Thoracic aorta (tissue), 2 donors: ENCODE measurements at regions not wholly inside any gene's neighbourhood (a gene's known extent, or its start where the extent isn't known, plus 50 kb on each side); places are given as distances from the start of the nearest gene placed in this dataset.

ENCODE experiments used
- ATAC-seq: fragments of 150-250 bp; one replicate; pipeline ENCODE4 v1.8.0; 2017; ENCODE audit warnings: low read depth; ENCODE audit not compliant: insufficient number of reproducible peaks, low FRiP score
- DNase-seq: peaks from one replicate; pipeline ENCODE4 v3.0.0-alpha.2; 2020; ENCODE audit warnings: low spot score
- H3K27ac ChIP-seq, 2 donors: fragments of 200-600 bp; sonication (generic); 1 replicate in 1 of 2; 2 replicates in 1 of 2; pipeline ENCODE4 v1.5.1; 2016; ENCODE audit warnings: mild to moderate bottlenecking in 2 of 2, moderate library complexity in 2 of 2
- H3K27me3 ChIP-seq: fragments of 200-600 bp; sonication (generic); replicated peaks from 2 replicates; pipeline ENCODE4 v1.6.0; 2016; ENCODE audit warnings: mild to moderate bottlenecking; ENCODE audit not compliant: insufficient read depth
- H3K36me3 ChIP-seq: fragments of 200-600 bp; sonication (generic); one replicate; pipeline ENCODE4 v1.5.1; 2016
- H3K4me1 ChIP-seq, 2 donors: fragments of 200-600 bp; sonication (generic); 1 replicate in 1 of 2; 2 replicates in 1 of 2; pipeline versions ENCODE4 v1.5.1 to v1.6.0; 2016; ENCODE audit warnings: low read depth in 2 of 2, mild to moderate bottlenecking in 1 of 2; ENCODE audit not compliant: control insufficient read depth in 1 of 2
- H3K4me3 ChIP-seq: fragments of 200-600 bp; sonication (generic); 2 replicates; pipeline ENCODE4 v1.5.1; 2016; ENCODE audit warnings: mild to moderate bottlenecking
- H3K9me3 ChIP-seq: fragments of 200-600 bp; sonication (generic); 2 replicates; pipeline ENCODE4 v1.5.1; 2016
- CTCF ChIP-seq: fragments of 200-600 bp; sonication (generic); IDR thresholded peaks from one replicate; pipeline ENCODE4 v1.5.1; 2019; ENCODE audit warnings: antibody characterized with exemption

DNA sequence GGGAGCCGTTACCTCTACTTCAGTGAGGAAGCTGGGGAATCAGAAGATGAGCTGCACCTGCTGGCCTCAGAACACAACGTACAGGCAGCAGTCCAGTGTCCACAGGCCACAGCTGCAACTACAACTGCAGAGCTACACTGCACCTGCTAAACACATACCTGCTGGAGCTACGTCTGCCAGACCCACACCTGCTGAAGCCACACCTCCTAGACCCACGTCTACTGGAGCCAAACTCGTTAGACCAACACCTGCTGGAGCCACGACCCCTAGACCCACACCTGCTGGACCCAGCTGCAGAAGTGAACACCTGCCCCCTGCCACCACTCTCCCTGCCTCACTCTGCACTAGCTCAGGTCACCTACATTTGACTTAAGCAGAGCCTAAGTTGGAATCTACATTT is 169.9 kb downstream of the USP12 start:
- no peaks in the 10 kb centered on the region for H3K36me3 ChIP-seq
- ATAC-seq (no peak), DNase-seq (no peak)
- H3K27me3 ChIP-seq, result no peaks in the 10 kb centered on the region
- H3K9me3 ChIP-seq, result no peaks in the 10 kb centered on the region
- TF ChIP-seq CTCF, result no peak
- no peak overlapping the region for H3K4me3 ChIP-seq
- no peak overlapping the region for H3K27ac ChIP-seq
- H3K4me1 ChIP-seq, result peaks cover 5 to 13% of the 10 kb centered on the region in 2 donors

DNA sequence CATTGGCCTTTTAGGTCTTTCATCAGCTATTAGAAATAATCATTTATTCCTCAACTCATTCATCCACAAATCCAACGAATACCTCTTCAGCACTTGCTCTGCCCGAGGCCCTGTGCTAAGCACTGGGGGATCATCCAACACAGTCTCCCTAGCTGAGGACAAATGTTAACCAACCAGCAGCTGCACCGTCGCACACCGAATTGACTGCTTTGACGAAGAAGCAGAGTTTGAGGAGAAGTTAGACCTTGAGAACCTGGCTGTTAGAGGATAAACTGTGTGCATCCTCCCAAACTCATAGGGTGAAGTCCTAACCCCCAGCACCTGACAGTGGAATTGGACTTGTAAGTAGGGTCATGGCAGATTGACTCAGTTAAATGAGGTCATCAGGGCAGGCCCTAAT is 170.9 kb downstream of the USP12 start:
- DNase-seq (no peak), ATAC-seq (no peak)
- H3K27me3 ChIP-seq, result no peaks in the 10 kb centered on the region
- TF ChIP-seq CTCF, result no peak
- no peak overlapping the region for H3K4me3 ChIP-seq
- H3K9me3 ChIP-seq, result no peaks in the 10 kb centered on the region
- H3K4me1 ChIP-seq, result peaks cover 0 to 2% of the 10 kb centered on the region in 2 donors
- no peak overlapping the region for H3K27ac ChIP-seq
- no peaks in the 10 kb centered on the region for H3K36me3 ChIP-seq

- H3K36me3 ChIP-seq, result no peaks in the 10 kb centered on the region
- H3K4me1 ChIP-seq, result no peaks in the 10 kb centered on the region
- DNase-seq (no peak), ATAC-seq (no peak)
- H3K27ac ChIP-seq, result no peak overlapping the region
- no peaks in the 10 kb centered on the region for H3K9me3 ChIP-seq
- no peak overlapping the region for H3K4me3 ChIP-seq
- H3K27me3 ChIP-seq, result no peaks in the 10 kb centered on the region
- no peak for TF ChIP-seq CTCF
Measured at GRCh38 chr13:26999499-26999898, 172.1 kb downstream of the USP12 start.

DNA sequence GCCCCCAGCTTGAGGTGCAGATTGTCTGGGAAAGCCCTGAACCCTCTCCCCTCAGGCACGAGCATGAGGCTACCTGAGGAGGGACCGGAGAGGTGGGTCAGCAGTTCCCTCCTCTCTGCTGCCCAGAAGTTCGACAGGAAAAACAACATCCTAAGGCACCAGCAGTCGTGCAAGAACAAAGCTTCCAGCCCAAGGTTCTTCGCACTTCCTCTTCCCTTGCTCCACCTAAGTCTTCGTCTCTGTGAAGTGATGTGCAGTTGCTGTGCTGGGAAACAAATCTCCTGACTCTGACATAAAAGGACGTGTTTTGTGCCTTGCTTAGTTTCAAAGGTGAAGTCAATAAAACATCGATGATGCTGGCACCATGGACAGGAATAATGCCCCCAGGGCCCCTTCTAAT is 173.3 kb downstream of the USP12 start:
- TF ChIP-seq CTCF, result no peak
- ATAC-seq, result no peak
- Histone ChIP-seq H3K4me1 (no peaks in the 10 kb centered on the region), H3K4me3 (no peak overlapping the region), H3K36me3 (no peaks in the 10 kb centered on the region), H3K27me3 (no peaks in the 10 kb centered on the region), H3K27ac (no peak overlapping the region), H3K9me3 (no peaks in the 10 kb centered on the region)
- DNase-seq, result no peak

DNA sequence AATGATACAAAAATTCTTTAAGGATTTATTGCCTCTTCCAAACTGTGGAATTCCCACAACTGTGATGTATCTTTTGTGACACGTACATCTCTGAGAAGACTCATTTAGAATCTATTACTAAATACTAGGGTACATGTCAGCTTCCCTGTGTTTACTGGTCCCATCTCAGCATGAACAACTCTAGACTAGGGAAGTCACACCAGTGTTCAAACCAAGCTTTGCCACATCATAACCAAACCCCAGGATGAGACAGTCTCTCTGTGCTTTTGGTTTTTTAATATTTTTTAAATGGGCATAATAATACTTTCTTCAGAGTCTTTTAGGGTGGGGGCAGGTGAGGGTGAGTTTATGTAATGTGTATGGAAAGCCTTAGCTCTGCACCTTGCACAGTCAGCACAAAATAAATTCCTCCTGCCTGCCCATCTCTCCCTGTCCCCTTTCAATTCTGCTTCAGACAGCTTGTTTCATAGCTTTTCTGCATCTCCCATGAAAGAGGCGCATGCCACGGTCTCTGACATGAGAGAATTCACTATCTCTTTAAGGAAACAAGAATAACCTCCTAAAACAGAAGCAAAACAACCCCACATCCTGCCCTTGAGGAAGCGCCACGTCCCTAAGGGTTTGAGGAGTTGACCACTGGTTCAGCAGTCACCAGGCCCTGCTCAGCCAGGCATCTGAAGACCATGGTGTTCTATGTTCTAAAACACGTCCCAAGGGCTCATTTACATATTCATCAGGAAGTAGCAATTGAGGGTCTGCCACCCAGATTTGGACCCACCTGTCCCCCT is 174.5 kb downstream of the USP12 start:
- Histone ChIP-seq H3K4me1 (peaks cover 11% of the 10 kb centered on the region in 2 donors), H3K9me3 (no peaks in the 10 kb centered on the region), H3K27ac (no peak overlapping the region), H3K36me3 (no peaks in the 10 kb centered on the region), H3K27me3 (no peaks in the 10 kb centered on the region), H3K4me3 (no peak overlapping the region)
- TF ChIP-seq CTCF, result no peak
- DNase-seq (no peak), ATAC-seq (no peak)
